ENCODE measurements at regions not wholly inside any gene's neighbourhood (a gene's known extent, or its start where the extent isn't known, plus 50 kb on each side); places are given as distances from the start of the nearest gene placed in this dataset.
"Not testable (repeated sequence)": the region's sequence is repeated elsewhere in the genome, so short reads cannot be mapped to it uniquely, and the experiment has no call there.

- no peak for DNase-seq (ENCODE audit: low read depth)
Observed at GRCh38 chr22:23437779-23438178, 142.3 kb downstream of the IGLL1 start.

- not testable (repeated sequence) for DNase-seq (ENCODE audit: low read depth)
Observed at GRCh38 chr22:23437107-23437395, 143.0 kb downstream of the IGLL1 start.

DNA sequence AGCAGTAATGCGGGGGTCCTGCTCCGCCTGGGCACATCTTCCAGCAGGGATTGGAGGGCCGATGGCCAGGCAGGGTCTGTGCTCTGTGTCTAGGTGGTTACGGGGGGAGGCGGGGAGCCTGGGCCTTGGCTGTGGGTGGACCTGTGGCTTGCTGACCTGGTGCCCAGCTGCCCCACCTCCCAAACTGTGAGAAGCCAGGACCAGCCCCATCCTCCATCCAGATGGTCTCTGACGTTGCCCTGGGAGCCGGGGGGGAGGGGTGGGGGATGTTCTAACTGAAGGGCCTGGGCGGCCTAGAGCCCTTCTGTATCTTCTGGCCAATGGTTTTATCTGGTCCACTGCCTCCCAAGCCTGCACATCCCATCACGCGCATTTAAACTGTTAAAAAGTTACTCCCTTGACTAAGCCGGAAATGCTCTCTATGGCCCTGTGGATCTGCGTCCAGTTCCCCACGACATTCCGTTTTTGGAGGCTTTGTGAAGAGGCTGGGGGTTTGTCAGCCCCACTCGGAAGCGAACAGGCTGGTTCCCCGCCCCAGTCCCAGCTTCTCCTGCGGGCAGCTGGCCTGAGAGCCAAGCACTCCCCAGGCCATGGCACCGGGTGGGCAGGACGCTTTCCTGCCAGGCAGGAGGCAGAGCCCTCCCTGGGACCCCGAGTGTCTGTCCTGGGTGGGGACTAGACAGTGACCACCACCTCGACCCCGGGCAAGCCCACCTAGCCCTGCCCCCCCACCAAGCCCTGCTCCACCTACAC is 143.6 kb downstream of the IGLL1 start:
- not testable (repeated sequence) for DNase-seq (ENCODE audit: low read depth)

DNA sequence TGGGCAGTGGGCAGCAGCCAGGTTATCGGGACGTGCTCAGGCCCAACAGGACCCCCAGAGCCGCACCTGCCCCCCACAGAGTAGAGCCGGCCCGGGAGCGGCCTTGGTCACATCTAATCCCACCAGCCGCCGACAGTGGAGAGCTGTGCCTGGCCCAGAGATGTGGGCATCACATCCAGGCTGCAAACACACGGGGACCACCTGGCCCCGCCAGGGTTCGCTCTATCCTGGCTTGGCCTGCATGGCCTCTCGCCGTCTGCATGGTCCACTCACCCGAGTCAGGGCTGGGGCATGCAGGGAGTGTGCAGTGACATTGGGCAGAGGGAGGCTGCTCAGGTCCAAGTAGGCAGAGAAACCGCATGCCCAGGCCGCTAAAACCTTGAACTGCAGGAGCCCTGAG is 144.9 kb downstream of the IGLL1 start:
- DNase-seq (ENCODE audit: low read depth) = not testable (repeated sequence)

- DNase-seq (ENCODE audit: low read depth) = not testable (repeated sequence)
Observed at GRCh38 chr22:23434198-23434830, 145.8 kb downstream of the IGLL1 start.

DNA sequence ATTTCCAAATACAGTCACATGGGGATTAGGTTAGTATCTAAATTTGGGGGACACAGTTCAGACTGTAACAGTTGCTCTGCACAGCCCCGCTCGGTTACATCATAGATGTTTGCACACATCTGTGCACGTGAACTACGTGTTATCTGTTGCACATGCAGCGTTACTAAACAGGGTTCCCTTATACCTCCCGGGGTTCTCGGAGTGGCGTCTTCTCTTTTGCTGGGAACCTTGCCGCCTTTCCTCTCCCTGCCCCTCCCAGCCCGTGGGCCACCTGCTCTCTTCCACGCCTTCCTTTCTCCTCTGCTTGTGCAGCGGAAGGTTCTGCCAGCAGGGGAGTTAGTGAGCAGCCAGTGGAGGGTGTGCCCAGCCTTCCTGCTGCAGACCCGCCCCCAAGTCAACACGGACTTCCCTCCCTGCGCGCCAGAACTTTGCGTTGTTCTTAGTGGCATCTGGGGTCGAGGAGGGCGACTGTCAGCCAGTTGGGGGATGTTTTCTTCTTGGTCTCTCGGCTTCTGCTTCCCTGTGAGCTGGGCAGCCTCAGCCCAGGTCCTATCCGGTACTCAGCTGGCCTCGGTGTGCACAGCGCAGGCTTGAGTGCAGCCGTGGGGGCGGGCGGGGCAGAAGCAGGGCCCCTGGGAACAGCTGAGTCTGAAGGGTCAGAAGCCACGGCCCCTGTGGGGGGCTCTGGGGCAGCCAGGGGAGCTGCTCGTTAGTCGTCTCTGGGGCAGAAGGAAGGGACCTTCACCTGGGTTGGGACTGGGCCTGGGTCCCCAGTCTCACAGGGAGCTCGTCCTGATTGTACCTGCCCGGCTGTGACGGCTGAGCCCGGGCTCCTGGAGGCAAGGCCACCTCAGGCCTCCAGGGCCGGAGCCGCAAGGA is 146.7 kb downstream of the IGLL1 start:
- DNase-seq (ENCODE audit: low read depth) = not testable (repeated sequence)

GRCh38 chr22:23432719-23433118 is 147.4 kb downstream of the IGLL1 start:
- not testable (repeated sequence) for DNase-seq (ENCODE audit: low read depth)

DNA sequence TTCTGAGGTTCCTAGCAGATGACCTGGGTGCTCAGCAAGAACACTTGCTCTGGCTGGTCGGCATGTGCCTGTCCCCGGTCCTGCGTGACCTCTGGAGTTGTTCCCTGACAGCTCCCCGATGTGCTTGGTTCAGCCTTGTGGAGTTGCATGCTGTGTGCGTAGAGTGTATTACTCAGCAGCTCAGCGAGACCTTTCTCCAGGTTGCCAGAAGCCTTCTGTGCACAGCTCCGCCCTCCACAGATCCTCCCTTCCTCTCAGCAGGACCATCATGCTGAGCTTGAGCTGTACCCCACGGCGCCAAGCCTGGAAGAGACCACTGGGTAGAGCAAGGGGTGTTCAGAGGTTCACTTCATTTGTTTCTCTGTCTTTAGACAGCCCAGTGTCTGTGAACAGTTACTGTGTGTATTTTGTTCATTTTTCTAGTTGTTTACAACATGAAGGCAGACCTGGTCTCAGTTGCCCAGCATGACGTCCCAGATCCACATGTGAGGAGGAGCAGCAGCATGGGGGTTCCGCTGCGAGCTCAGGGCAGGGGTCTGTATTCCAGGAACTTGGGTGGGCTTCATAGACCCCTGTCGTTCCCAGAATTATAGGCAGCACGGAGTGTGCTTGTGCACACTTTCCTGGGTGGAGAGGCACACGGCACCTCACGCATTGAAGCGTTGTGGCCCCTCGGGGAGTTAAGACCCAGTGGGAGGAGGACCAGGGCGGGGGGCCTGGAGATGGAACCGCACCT is 148.6 kb downstream of the IGLL1 start:
- DNase-seq (ENCODE audit: low read depth) = no peak

DNA sequence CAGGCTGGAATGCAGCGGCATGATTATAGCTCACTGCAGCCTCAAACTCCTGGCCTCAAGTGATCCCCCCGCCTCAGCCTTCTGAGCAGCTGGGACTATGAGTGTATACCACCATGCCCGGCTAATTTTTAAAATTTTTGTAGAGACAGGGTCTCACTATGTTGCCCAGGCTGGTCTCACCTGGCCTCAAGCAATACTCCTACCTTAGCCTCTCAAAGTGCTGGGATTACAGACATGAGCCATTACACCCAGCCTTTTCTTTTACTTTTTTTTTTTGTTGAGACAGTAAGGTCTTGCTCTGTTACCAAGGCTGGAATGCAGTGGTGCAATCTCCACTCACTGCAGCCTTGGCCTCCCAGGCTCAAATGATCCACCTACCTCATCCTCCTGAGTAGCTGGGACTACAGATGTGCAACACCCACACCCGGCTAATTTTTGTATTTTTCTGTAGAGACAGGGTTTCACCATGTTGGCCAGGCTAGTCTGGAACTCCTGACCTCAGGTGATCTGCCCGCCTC is 155.5 kb downstream of the IGLL1 start:
- DNase-seq (ENCODE audit: low read depth) = not testable (repeated sequence)

DNA sequence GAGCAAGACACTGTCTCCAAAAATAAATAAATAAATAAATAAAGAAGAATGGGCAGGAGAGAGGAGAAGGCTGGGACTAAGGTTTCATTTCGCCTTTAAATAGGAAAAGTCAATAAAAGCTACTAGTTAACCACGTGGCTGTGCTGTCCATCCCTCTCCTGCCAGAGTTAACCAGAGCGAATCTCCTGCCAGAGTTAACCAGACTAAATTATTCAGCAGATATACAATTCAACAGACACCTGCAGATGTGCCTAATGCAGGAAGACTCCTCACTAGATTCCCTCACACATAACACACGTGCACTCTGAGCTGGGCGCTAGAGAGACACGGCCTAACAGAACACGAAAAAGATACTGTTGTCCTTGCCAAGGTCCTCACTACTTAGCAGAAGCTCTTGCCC is 156.1 kb downstream of the IGLL1 start:
- DNase-seq (ENCODE audit: low read depth) = no peak

DNA sequence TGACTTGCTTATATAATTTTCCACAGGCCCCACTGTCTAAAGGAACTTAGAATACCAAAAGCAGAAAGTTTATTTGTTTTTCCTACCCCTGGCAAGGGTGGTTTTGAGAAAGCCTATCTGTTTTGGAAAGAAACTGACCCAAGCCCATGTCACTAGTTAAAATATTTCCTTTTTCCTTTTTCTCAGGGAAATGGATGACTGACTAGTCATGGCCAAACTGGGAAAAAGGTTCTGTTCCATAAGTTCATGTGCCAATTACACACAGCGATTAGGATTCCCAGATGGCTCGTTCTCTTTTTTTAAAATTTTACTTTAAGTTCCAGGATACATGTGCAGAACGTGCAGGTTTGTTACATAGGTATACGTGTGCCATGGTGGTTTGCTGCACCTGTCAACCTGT is 157.8 kb downstream of the IGLL1 start:
- not testable (repeated sequence) for DNase-seq (ENCODE audit: low read depth)

DNA sequence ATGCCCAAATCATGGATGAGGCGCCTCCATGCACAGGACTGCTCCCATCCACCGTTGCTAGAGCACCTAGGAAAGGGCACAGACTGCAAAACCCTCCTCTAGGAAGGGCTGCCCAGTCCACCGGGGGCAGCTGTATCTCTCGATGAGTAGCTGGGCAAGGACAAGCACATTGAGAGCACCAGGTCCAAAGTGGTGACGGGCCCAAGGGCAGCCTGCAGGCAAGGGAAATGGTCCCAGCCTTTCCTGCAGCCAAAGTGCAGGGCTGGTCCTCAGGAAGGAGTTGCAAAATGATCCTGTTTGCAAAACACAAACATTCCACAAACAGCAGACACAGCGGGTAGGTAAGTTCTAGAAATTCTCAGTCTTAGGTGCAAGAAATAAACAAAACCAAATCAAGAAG is 158.8 kb downstream of the IGLL1 start:
- DNase-seq (ENCODE audit: low read depth) = not testable (repeated sequence)

DNA sequence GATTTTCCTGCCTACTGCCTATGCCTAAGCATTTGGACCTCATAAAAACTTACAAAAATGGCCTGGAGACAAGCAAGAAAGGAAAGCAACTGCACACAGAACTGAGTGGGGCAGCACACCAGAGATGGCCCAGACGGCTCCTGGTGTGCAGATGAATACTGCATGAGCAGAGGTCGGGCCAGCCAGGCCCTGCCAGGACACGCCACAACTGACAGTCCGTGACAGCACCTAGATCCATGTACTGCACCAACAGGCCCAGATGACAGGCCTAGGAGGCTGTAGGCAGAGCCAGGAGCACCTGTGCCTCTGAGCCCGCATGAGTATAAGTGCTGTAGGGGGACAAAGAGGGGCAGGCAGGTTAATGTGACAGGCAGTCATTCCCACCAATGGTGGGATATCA is 160.2 kb downstream of the IGLL1 start:
- no peak for DNase-seq (ENCODE audit: low read depth)

DNA sequence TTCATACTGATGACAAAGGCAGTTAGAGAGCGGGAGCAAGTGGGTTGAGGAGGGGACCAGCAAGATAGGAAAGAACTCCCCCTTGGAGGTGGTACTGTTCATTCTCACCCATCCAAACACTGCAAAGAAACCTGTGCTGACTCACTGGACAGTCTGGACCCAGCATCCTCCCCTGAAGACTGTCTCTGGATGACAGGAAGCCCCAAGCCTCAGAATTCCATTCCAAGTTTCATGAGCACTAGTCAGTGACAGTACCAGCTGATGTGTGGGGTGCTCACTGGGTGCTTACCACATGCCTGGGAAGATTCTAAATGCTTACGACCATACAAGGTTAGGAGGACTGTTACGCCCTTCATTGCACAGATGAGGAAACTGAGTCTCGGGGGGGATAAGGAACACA is 160.9 kb downstream of the IGLL1 start:
- DNase-seq (ENCODE audit: low read depth) = no peak

DNA sequence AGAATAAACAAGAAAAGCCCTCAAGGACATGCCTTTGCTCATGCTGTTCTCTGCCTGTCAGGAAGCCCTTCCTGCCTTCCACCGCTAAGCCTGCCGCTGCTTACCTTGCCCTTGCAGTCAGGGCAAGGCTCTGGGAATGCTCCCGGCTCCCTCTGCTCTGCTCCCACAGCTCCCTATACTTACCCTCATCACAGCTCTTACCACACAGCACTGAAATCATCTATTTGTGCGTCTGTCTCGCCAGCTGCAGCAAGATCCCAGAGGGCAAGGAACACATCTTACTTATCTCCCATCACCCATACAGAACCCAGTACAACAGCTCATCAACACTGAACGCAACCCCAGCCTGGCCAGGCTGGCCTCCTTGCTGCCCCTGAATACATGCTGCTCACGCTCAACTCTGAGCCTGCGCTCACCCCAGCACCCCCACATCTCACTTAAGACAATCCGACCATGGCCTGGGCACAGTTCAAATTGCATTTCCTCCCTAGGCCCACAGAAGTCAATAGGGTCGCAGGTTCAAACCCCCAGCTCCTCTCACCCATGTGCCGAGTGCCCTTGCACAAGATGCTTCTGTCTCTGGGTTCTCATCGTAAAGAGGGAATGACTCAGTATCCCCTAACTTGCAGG is 161.8 kb downstream of the IGLL1 start:
- DNase-seq (ENCODE audit: low read depth) = no peak

DNA sequence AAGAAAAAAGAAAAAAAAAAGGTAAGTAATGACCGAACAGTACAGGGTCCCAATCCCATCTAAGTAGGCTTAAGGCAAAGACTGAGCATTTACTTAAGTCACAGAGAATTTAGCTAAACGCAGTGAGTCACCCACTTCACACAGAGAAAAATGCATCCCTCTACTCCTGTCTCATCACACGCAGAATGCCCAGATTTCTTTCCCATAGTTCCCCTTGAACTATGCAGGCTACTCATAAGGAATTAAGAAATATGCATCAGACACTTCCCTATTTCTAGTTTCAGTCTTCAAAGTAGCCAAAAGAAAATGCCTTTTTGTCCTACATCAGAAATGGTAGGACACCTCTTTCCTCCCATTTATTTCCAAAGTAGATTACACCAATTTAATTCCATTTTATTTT is 162.8 kb downstream of the IGLL1 start:
- not testable (repeated sequence) for DNase-seq (ENCODE audit: low read depth)

- DNase-seq (ENCODE audit: low read depth) = not testable (repeated sequence)
Observed at GRCh38 chr22:23416169-23416690, 163.9 kb downstream of the IGLL1 start.

DNA sequence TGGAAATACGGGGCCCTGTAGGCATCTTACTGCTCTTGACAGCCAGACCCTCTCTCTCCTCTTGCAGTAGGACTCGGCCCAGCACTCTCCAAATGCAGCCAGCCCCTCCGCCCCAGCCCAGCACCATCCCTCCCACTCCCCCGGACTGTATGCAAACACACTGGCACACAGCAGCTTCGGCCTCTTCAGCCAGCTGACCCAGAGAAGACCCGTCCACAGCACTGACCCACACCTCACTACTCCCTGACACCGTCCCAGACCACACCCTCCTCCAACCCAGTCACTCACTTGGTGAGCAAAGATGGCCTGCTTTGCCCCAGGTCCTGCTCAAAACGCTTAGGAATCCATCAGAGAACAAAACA is 164.6 kb downstream of the IGLL1 start:
- no peak for DNase-seq (ENCODE audit: low read depth)

DNA sequence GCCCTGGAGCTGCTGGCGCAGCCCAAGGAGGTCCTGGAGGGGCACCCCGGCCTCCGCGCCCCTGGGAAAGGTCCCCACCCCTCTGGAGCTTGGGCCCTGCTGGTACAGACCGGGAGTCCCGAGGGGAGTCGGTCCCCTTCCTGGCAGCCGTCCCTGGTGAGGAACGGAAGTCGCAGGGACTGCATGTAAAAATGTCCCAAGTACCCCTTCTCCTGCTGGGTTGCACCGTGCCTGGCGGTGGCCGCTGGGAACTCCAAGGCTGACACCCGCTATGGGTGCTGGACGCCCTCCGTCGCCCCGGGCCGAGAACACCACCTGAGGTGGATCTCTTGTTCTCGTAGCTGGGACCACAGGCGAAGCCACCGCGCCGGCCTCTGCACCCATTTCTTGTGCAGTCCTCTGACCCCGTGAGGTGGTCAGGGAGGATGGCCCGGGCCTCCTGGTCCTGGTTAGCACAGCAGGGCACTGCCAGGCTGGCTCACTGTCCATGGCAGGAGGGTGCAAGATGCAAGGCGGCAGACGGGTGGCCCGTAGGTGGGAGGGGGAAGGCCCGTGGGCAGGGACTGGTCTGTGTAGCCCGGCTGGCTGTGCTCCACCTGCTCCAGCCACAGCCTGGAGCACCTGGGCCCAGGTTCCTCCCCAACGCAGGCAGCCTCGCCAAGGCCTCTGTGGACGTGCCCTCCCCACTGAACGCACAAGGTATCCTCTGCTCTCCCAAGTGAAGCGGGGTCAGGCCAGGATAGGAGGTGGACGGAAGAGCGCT is 165.2 kb downstream of the IGLL1 start:
- no peak for DNase-seq (ENCODE audit: low read depth)

- DNase-seq (ENCODE audit: low read depth) = no peak
Observed at GRCh38 chr22:23411739-23412138, 168.4 kb downstream of the IGLL1 start.

DNA sequence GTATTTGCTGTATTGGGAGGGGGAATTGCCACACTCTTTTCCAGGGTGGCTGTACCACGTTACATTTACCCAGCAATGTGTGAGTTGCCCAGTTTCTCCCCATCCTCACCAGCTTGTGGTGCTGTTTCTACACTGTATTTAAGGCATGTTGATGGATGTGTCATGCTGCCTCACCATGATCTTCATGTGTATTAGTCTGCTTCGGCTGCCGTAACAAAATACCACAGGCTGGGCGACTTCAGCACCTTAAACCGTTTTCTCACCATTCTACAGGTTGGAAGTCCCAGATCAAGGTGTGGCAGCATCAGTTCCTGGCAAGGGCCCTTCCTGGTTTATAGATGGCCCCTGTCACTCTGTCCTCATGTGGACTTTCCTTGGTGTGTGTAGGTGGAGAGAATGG is 169.7 kb downstream of the IGLL1 start:
- no peak for DNase-seq (ENCODE audit: low read depth)

Data from fibroblast of the conjunctiva (primary cell).